Karpas-422 (cell line): ENCODE measurements at regions not wholly inside any gene's neighbourhood (a gene's known extent, or its start where the extent isn't known, plus 50 kb on each side); places are given as distances from the start of the nearest gene placed in this dataset.
"Not testable (repeated sequence)": the region's sequence is repeated elsewhere in the genome, so short reads cannot be mapped to it uniquely, and the experiment has no call there.

ENCODE experiments used
- DNase-seq: peaks from one replicate; pipeline ENCODE4 v3.0.0-alpha.2; 2015
- H2AFZ ChIP-seq: fragments of 200-600 bp; sonication (generic); 2 replicates; pipeline ENCODE4 v1.6.1; 2014; ENCODE audit warnings: antibody characterized with exemption, low read length, mixed read lengths
- H3K27ac ChIP-seq: fragments of 200-600 bp; sonication (generic); 2 replicates; pipeline ENCODE4 v1.5.1; 2014; ENCODE audit warnings: mild to moderate bottlenecking, low read length, moderate library complexity
- H3K27me3 ChIP-seq: fragments of 200-600 bp; sonication (generic); 2 replicates; pipeline ENCODE4 v1.6.1; 2014; ENCODE audit warnings: low read length, mixed read lengths
- H3K36me3 ChIP-seq: fragments of 200-600 bp; sonication (generic); 2 replicates; pipeline ENCODE4 v1.6.1; 2014; ENCODE audit warnings: low read length, mixed read lengths; ENCODE audit not compliant: insufficient read depth
- H3K4me1 ChIP-seq: fragments of 200-600 bp; sonication (generic); 2 replicates; pipeline ENCODE4 v1.6.1; 2014; ENCODE audit warnings: mild to moderate bottlenecking, low read length, mixed read lengths
- H3K4me2 ChIP-seq: fragments of 200-600 bp; sonication (generic); 2 replicates; pipeline ENCODE4 v1.6.1; 2014; ENCODE audit warnings: low read length, low read depth, mild to moderate bottlenecking; ENCODE audit not compliant: poor library complexity, severe bottlenecking
- H3K4me3 ChIP-seq: fragments of 200-600 bp; sonication (generic); 2 replicates; pipeline ENCODE4 v1.5.1; 2014; ENCODE audit warnings: mild to moderate bottlenecking, antibody characterized with exemption, low read length, mixed read lengths
- H3K79me2 ChIP-seq: fragments of 200-600 bp; sonication (generic); 2 replicates; pipeline ENCODE4 v1.6.1; 2014; ENCODE audit warnings: mild to moderate bottlenecking, low read length, mixed read lengths
- H3K9ac ChIP-seq: fragments of 200-600 bp; sonication (generic); 2 replicates; pipeline ENCODE4 v1.6.0; 2014; ENCODE audit warnings: low read length
- H3K9me2 ChIP-seq: fragments of 200-600 bp; sonication (generic), shearing (Covaris generic); replicated peaks from 2 replicates; pipeline ENCODE4 v1.6.0; 2014; ENCODE audit warnings: mild to moderate bottlenecking, low read length, moderate library complexity; ENCODE audit not compliant: insufficient read depth
- H3K9me3 ChIP-seq: fragments of 300-700, 200-600 bp; sonication (generic); 2 replicates; pipeline ENCODE4 v1.6.1; 2014; ENCODE audit warnings: low read length, mixed read lengths
- H4K20me1 ChIP-seq: fragments of 200-600 bp; sonication (generic); 2 replicates; pipeline ENCODE4 v1.6.1; 2014; ENCODE audit warnings: mild to moderate bottlenecking, antibody characterized with exemption, low read length, low read depth; ENCODE audit not compliant: insufficient read depth

GRCh38 chr1:199608414-199608813 lies 419.1 kb upstream of the NR5A2 start:
- H3K4me1 ChIP-seq: no peaks in the 10 kb centered on the region
- no peaks in the 10 kb centered on the region for H3K9me3 ChIP-seq
- H3K27ac ChIP-seq: no peak overlapping the region
- H3K9ac ChIP-seq: no peak overlapping the region
- no peak overlapping the region for H3K4me3 ChIP-seq
- no peaks in the 10 kb centered on the region for H3K9me2 ChIP-seq
- DNase-seq: no peak
- no peaks in the 10 kb centered on the region for H3K27me3 ChIP-seq
- H3K36me3 ChIP-seq: no peaks in the 10 kb centered on the region
- no peak overlapping the region for H2AFZ ChIP-seq
- H3K4me2 ChIP-seq: no peak overlapping the region
- H3K79me2 ChIP-seq: no peaks in the 10 kb centered on the region
- H4K20me1 ChIP-seq: no peaks in the 10 kb centered on the region

DNA sequence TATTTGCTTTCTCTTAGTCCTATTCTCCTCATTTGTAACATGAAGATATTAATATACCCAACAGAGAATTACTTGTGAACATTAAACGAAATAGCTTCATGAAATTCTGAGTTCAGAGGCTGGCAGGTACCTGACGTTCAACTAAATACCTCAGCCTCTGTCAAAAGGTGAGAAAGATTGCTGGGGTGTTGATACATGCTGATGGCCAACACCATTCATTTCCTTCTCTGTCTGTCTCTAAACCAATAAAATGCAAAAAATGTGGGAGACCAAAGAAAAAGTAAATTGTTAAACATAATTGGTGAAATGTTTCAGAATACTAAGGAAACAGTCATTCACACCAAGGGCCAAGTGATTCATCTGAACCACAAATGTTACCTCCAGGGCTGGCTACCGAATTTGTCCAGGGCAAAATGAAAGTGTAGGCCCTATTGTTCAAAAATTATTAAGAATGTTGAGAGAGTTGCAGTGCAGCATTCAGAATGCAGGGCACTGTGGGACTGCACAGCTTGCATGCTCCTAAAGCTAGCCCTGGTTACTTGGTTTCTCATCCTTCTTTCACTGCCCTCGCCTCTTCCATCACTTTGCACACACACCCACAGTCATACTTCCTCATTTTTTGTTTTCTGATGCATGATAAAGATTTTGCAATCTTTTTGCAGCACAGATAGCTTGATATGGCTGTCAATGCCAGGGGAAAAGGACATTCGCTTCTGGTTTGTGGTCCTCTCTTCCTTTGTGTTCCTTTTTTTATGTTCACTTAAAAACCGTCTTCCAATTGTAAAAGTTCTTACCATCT lies 414.3 kb upstream of the NR5A2 start:
- Histone ChIP-seq H3K4me1 (no peaks in the 10 kb centered on the region), H3K9me3 (no peaks in the 10 kb centered on the region), H3K9ac (no peak overlapping the region), H3K27me3 (no peaks in the 10 kb centered on the region), H3K36me3 (no peaks in the 10 kb centered on the region), H4K20me1 (no peaks in the 10 kb centered on the region), H3K79me2 (no peaks in the 10 kb centered on the region), H3K4me3 (no peak overlapping the region), H3K9me2 (no peaks in the 10 kb centered on the region), H2AFZ (no peak overlapping the region), H3K4me2 (no peak overlapping the region), H3K27ac (no peak overlapping the region)
- DNase-seq: peak; percentile 54

DNA sequence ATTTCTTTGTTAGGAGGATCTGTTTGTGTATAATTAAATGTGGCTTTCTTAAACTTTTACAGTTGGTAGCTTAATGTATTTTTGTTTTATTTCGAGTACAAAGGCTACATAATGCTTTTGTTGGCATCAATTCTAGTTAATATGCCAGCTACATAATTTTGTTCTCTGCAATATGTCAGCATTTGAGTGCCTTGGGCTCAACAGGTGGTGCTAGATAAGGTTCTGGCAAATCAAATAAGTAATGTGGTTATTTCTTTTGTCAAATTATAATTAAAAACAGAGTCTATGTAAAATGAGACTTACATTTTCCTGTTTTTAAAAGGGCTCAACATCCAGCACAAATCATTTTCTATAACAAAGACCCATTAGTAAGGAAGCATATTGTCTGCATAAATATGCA lies 410.6 kb upstream of the NR5A2 start:
- Histone ChIP-seq H3K27ac (no peak overlapping the region), H3K9me2 (no peaks in the 10 kb centered on the region), H4K20me1 (no peaks in the 10 kb centered on the region), H3K36me3 (no peaks in the 10 kb centered on the region), H3K27me3 (no peaks in the 10 kb centered on the region), H3K4me1 (no peaks in the 10 kb centered on the region), H3K79me2 (no peaks in the 10 kb centered on the region), H3K9me3 (no peaks in the 10 kb centered on the region), H2AFZ (no peak overlapping the region), H3K4me3 (no peak overlapping the region), H3K4me2 (no peak overlapping the region), H3K9ac (no peak overlapping the region)
- DNase-seq: no peak

GRCh38 chr1:199619223-199619622 lies 408.3 kb upstream of the NR5A2 start:
- Histone ChIP-seq H3K27ac (no peak overlapping the region), H3K4me1 (no peaks in the 10 kb centered on the region), H3K4me3 (no peak overlapping the region), H3K9me2 (no peaks in the 10 kb centered on the region), H2AFZ (no peak overlapping the region), H3K9me3 (no peaks in the 10 kb centered on the region), H3K79me2 (no peaks in the 10 kb centered on the region), H3K9ac (no peak overlapping the region), H3K4me2 (no peak overlapping the region), H3K27me3 (no peaks in the 10 kb centered on the region), H4K20me1 (no peaks in the 10 kb centered on the region), H3K36me3 (no peaks in the 10 kb centered on the region)
- DNase-seq: no peak

DNA sequence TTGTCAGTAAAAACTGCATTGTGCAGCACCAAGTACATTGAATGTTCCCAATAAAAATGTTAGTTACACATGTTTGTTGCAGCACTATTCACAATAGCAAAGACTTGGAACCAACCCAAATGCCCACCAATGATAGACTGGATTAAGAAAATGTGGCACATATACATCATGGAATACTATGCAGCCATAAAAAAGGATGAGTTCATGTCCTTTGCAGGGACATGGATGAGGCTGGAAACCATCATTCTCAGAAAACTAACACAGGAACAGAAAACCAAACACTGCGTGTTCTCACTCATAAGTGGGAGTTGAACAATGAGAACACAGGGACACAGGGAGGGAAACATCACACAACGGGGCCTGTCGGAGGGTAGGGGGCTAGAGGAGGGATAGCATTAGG lies 401.3 kb upstream of the NR5A2 start:
- H3K27me3 ChIP-seq, H3K4me2 ChIP-seq, H4K20me1 ChIP-seq, H3K9ac ChIP-seq, H3K79me2 ChIP-seq, H3K27ac ChIP-seq, H3K36me3 ChIP-seq, H3K9me2 ChIP-seq, DNase-seq, H2AFZ ChIP-seq, H3K9me3 ChIP-seq, H3K4me1 ChIP-seq, H3K4me3 ChIP-seq: not testable (repeated sequence)

DNA sequence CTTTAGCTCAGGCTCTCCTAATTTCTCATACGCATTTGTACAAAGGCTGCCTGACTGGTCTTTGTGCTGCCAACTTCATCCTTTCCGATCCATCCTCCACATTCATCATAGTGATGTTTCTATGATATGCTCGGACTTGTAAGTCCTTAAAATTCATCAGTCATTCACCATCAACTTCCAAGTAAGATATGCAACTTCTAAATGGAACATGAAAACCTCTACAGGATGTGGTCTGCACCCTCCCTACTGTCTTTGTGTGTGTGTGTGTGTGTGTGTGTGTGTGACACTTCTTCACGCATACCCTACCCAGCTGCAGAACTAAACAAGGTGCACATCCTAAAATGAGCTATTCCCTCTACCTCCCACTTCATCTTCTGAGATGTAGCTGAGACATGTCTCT lies 397.9 kb upstream of the NR5A2 start:
- H3K4me3 ChIP-seq: no peak overlapping the region
- H3K4me2 ChIP-seq: no peak overlapping the region
- H4K20me1 ChIP-seq: no peaks in the 10 kb centered on the region
- DNase-seq: no peak
- no peaks in the 10 kb centered on the region for H3K79me2 ChIP-seq
- no peaks in the 10 kb centered on the region for H3K9me3 ChIP-seq
- no peak overlapping the region for H3K27ac ChIP-seq
- H3K27me3 ChIP-seq: no peaks in the 10 kb centered on the region
- H3K9ac ChIP-seq: no peak overlapping the region
- no peaks in the 10 kb centered on the region for H3K9me2 ChIP-seq
- no peaks in the 10 kb centered on the region for H3K4me1 ChIP-seq
- no peak overlapping the region for H2AFZ ChIP-seq
- H3K36me3 ChIP-seq: no peaks in the 10 kb centered on the region

DNA sequence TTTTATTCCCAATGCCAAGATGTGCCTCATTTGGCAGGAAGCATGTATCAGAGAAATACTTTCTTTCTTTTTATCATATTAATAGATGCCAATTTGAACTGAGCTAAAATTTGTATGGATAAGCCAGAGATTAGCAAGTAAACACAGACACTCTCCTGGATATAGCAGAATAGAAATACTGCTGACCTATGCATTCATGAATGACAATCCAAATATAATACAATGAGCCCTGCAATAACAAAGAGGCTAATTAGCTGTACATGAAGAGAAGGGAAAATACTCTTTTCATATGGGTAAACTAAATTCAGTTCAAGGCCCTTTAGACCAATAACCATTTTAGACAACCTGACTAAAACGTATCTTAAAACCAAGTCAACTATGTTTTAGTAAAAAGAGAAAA lies 388.1 kb upstream of the NR5A2 start:
- Histone ChIP-seq H3K27ac (no peak overlapping the region), H3K4me2 (no peak overlapping the region), H3K27me3 (no peaks in the 10 kb centered on the region), H3K79me2 (no peaks in the 10 kb centered on the region), H3K9me2 (no peaks in the 10 kb centered on the region), H3K9ac (no peak overlapping the region), H3K4me1 (no peaks in the 10 kb centered on the region), H2AFZ (no peak overlapping the region), H4K20me1 (no peaks in the 10 kb centered on the region), H3K9me3 (no peaks in the 10 kb centered on the region), H3K36me3 (no peaks in the 10 kb centered on the region), H3K4me3 (no peak overlapping the region)
- DNase-seq: no peak

- no peak overlapping the region for H3K27ac ChIP-seq
- no peak for DNase-seq
- no peaks in the 10 kb centered on the region for H3K36me3 ChIP-seq
- H2AFZ ChIP-seq: no peak overlapping the region
- H3K79me2 ChIP-seq: no peaks in the 10 kb centered on the region
- H3K27me3 ChIP-seq: no peaks in the 10 kb centered on the region
- H3K4me2 ChIP-seq: no peak overlapping the region
- no peaks in the 10 kb centered on the region for H3K4me1 ChIP-seq
- H3K9ac ChIP-seq: no peak overlapping the region
- H3K9me3 ChIP-seq: no peaks in the 10 kb centered on the region
- no peaks in the 10 kb centered on the region for H4K20me1 ChIP-seq
- H3K4me3 ChIP-seq: no peak overlapping the region
- no peaks in the 10 kb centered on the region for H3K9me2 ChIP-seq
Observed at GRCh38 chr1:199641531-199641930, 386.0 kb upstream of the NR5A2 start.
